SK-N-SH treated with all-trans-retinoic acid at 6 μM for 48 hours (cell line): ENCODE measurements at regions not wholly inside any gene's neighbourhood (a gene's known extent, or its start where the extent isn't known, plus 50 kb on each side); places are given as distances from the start of the nearest gene placed in this dataset.

ENCODE experiments used
- ATAC-seq: fragments of 200-7000 bp; cut with Tn5 transposase; 3 replicates; pipeline ENCODE4 v1.9.1; 2020; ENCODE audit warnings: mild to moderate bottlenecking, moderate library complexity
- ARNTL ChIP-seq: fragments of 450-650 bp; formaldehyde crosslinking; IDR thresholded peaks from 2 replicates; pipeline ENCODE4 v1.5.0; 2020; ENCODE audit warnings: low read depth, mild to moderate bottlenecking, moderate library complexity, borderline replicate concordance
- BACH2 ChIP-seq: fragments of 250-450 bp; sonication (Bioruptor Pico); IDR thresholded peaks from 2 replicates; pipeline ENCODE4 v1.9.0; 2021; ENCODE audit warnings: mild to moderate bottlenecking, borderline replicate concordance
- CSDC2 ChIP-seq: fragments of 250-450 bp; sonication (Bioruptor Pico); IDR thresholded peaks from 2 replicates; pipeline ENCODE4 v1.5.0; 2020; ENCODE audit warnings: mild to moderate bottlenecking, moderate library complexity
- ESRRG ChIP-seq: fragments of 250-450 bp; sonication (Bioruptor Pico); IDR thresholded peaks from 2 replicates; pipeline ENCODE4 v1.6.1; 2021; ENCODE audit warnings: mild to moderate bottlenecking
- ISL1 ChIP-seq: fragments of 250-450 bp; sonication (Bioruptor Pico); IDR thresholded peaks from 2 replicates; pipeline ENCODE4 v2.1.2; 2022; ENCODE audit warnings: mild to moderate bottlenecking, moderate library complexity
- OSR1 ChIP-seq: fragments of 250-450 bp; sonication (Bioruptor Pico); IDR thresholded peaks from 2 replicates; pipeline ENCODE4 v1.8.0; 2022; ENCODE audit warnings: moderate library complexity, mild to moderate bottlenecking, inconsistent platforms
- PPARA ChIP-seq: fragments of 250-450 bp; sonication (Bioruptor Pico); IDR thresholded peaks from 2 replicates; pipeline ENCODE4 v1.5.0; 2020; ENCODE audit warnings: mild to moderate bottlenecking, borderline replicate concordance
- RARB ChIP-seq: fragments of 250-450 bp; sonication (Bioruptor Pico); IDR thresholded peaks from 2 replicates; pipeline ENCODE4 v1.8.0; 2021; ENCODE audit warnings: mild to moderate bottlenecking, moderate library complexity
- SNAI2 ChIP-seq: fragments of 250-450 bp; sonication (Bioruptor Pico); IDR thresholded peaks from 2 replicates; pipeline ENCODE4 v1.5.0; 2020; ENCODE audit warnings: mild to moderate bottlenecking, moderate library complexity
- TCF4 ChIP-seq: fragments of 250-450 bp; sonication (Bioruptor Pico); IDR thresholded peaks from 2 replicates; pipeline ENCODE4 v1.8.0; 2021; ENCODE audit warnings: mild to moderate bottlenecking, moderate library complexity, borderline replicate concordance
- ZC3H10 ChIP-seq: fragments of 250-450 bp; sonication (Bioruptor Pico); IDR thresholded peaks from 2 replicates; pipeline ENCODE4 v1.5.1; 2021; ENCODE audit warnings: mild to moderate bottlenecking, moderate library complexity
- ZFP3 ChIP-seq: fragments of 250-450 bp; sonication (Bioruptor Pico); IDR thresholded peaks from 2 replicates; pipeline ENCODE4 v1.5.0; 2020; ENCODE audit warnings: mild to moderate bottlenecking, moderate library complexity
- ZNF565 ChIP-seq: fragments of 450-650 bp; formaldehyde crosslinking; conservative IDR thresholded peaks from 2 replicates; pipeline ENCODE4 v1.5.0; 2020; ENCODE audit warnings: low read depth, mild to moderate bottlenecking, moderate library complexity
- ZNF70 ChIP-seq: fragments of 450-650 bp; formaldehyde crosslinking; IDR thresholded peaks from 2 replicates; pipeline ENCODE4 v1.5.0; 2020; ENCODE audit warnings: mild to moderate bottlenecking, moderate library complexity
- ZNF8 ChIP-seq: fragments of 450-650 bp; formaldehyde crosslinking; IDR thresholded peaks from 2 replicates; pipeline ENCODE4 v1.5.0; 2020; ENCODE audit warnings: mild to moderate bottlenecking, moderate library complexity
- TF ChIP-seq, protein P1 (sequence below): fragments of 250-450 bp; sonication (Bioruptor Pico); IDR thresholded peaks from 2 replicates; pipeline ENCODE4 v1.5.1; 2021; ENCODE audit warnings: mild to moderate bottlenecking, moderate library complexity
- TF ChIP-seq, protein P2 (sequence below): fragments of 250-450 bp; sonication (Bioruptor Pico); IDR thresholded peaks from 2 replicates; pipeline ENCODE4 v1.8.0; 2020; ENCODE audit warnings: mild to moderate bottlenecking, moderate library complexity, borderline replicate concordance
- TF ChIP-seq, protein P3 (sequence below): fragments of 250-450 bp; sonication (Bioruptor Pico); IDR thresholded peaks from 2 replicates; pipeline ENCODE4 v1.8.0; 2021; ENCODE audit warnings: low read depth, mild to moderate bottlenecking, moderate library complexity, borderline replicate concordance
- TF ChIP-seq, protein P4 (sequence below): fragments of 250-450 bp; sonication (Bioruptor Pico); IDR thresholded peaks from 2 replicates; pipeline ENCODE4 v1.5.1; 2020; ENCODE audit warnings: low read depth, mild to moderate bottlenecking, moderate library complexity

DNA sequence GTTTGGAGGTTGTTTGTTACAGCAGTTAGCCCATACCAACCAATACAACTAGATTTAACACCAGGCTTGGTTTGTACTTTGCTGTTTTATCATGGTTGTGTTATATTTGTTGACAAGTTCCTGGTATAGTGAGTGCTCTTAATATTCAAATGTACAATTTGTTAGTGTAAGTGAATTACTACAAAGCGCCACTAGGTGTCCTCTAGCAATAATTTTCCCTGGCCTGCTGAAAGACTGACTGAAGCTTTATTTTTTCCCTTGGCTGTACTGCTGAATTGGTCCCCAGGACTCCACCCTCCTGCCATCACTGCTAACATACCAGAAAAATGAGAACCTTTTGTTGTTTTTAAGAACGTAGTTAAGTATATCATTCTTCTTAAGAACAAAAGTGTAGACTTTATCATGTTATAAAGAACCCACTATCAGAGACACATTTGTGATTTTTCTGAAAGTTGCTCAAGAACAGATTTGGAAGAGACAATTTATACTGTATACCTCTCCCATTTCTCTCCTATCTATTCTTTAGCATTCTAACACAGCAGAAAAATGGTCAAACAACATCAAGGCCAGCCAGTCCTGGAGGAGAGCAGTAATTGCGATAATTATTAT, 75.3 kb upstream of the FAR2 start:
- ATAC-seq, result peak; percentile 96
- TF ChIP-seq ZNF8 (no peak), ARNTL (CRISPR knock-in tag) (no peak), ISL1 (CRISPR knock-in tag) (peak; percentile 37; the same call in 1 of the 2 replicates), TCF4 (CRISPR knock-in tag) (no peak)

DNA sequence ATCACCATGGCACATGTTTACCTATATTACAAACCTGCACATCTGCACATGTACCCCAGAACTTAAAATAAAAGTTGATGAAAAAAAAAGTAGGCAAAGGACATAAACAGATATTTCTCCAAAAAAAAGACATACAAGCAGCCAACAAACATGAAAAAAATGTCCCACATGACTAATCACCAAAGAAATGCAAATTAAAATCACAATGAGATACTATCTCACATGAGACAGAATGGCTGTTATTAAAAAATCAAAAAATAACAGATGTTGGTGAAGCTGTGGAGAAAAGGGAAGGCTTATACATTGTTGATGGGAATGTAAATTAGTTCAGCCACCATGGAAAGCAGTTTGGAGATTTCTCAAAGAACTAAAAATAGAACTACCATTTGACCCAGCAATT, 68.0 kb upstream of the FAR2 start:
- TF ChIP-seq RARB (CRISPR knock-in tag), result no peak
- no peak for TF ChIP-seq ZFP3 (CRISPR knock-in tag)
- TF ChIP-seq ZNF70 (CRISPR knock-in tag), result no peak
- TF ChIP-seq BACH2 (CRISPR knock-in tag), result no peak
- TF ChIP-seq ZNF565, result no peak
- no peak for TF ChIP-seq ARNTL (CRISPR knock-in tag)
- no peak for TF ChIP-seq PPARA (CRISPR knock-in tag)
- TF ChIP-seq ESRRG (CRISPR knock-in tag), result no peak
- TF ChIP-seq CSDC2 (CRISPR knock-in tag), result no peak
- no peak for TF ChIP-seq SNAI2
- TF ChIP-seq, protein P1, sequence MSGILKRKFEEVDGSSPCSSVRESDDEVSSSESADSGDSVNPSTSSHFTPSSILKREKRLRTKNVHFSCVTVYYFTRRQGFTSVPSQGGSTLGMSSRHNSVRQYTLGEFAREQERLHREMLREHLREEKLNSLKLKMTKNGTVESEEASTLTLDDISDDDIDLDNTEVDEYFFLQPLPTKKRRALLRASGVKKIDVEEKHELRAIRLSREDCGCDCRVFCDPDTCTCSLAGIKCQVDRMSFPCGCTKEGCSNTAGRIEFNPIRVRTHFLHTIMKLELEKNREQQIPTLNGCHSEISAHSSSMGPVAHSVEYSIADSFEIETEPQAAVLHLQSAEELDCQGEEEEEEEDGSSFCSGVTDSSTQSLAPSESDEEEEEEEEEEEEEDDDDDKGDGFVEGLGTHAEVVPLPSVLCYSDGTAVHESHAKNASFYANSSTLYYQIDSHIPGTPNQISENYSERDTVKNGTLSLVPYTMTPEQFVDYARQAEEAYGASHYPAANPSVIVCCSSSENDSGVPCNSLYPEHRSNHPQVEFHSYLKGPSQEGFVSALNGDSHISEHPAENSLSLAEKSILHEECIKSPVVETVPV (CRISPR knock-in tag), result no peak
- TF ChIP-seq OSR1, result no peak
- TF ChIP-seq ZC3H10, result no peak
- no peak for TF ChIP-seq TCF4 (CRISPR knock-in tag)
- TF ChIP-seq, protein P2, sequence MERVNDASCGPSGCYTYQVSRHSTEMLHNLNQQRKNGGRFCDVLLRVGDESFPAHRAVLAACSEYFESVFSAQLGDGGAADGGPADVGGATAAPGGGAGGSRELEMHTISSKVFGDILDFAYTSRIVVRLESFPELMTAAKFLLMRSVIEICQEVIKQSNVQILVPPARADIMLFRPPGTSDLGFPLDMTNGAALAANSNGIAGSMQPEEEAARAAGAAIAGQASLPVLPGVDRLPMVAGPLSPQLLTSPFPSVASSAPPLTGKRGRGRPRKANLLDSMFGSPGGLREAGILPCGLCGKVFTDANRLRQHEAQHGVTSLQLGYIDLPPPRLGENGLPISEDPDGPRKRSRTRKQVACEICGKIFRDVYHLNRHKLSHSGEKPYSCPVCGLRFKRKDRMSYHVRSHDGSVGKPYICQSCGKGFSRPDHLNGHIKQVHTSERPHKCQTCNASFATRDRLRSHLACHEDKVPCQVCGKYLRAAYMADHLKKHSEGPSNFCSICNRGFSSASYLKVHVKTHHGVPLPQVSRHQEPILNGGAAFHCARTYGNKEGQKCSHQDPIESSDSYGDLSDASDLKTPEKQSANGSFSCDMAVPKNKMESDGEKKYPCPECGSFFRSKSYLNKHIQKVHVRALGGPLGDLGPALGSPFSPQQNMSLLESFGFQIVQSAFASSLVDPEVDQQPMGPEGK (CRISPR knock-in tag), result no peak
- TF ChIP-seq, protein P3, sequence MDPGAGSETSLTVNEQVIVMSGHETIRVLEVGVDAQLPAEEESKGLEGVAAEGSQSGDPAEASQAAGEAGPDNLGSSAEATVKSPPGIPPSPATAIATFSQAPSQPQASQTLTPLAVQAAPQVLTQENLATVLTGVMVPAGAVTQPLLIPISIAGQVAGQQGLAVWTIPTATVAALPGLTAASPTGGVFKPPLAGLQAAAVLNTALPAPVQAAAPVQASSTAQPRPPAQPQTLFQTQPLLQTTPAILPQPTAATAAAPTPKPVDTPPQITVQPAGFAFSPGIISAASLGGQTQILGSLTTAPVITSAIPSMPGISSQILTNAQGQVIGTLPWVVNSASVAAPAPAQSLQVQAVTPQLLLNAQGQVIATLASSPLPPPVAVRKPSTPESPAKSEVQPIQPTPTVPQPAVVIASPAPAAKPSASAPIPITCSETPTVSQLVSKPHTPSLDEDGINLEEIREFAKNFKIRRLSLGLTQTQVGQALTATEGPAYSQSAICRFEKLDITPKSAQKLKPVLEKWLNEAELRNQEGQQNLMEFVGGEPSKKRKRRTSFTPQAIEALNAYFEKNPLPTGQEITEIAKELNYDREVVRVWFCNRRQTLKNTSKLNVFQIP (CRISPR knock-in tag), result no peak
- no peak for ATAC-seq

DNA sequence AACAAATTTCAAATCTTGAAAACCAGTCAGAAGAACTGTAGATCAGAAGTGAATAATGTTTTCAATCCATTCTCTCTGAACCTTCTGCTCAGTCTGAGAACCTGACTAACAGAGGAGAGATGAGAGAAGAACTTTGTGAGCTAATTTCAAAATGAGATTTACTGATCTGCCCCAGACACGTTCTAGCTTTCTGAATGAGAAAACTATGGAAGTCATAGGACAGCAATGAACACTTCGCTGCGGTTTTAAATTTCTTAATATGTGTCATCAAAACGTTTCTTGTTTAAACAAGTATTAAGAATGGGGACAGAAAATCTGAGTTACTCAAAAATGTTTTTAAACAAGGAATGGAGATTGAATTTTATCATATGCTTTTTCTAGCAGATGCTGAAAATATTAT, 66.6 kb upstream of the FAR2 start:
- TF ChIP-seq BACH2 (CRISPR knock-in tag) (no peak), SNAI2 (0 out of 2 replicates have a peak, but pooled peaks have one; percentile 36)
- TF ChIP-seq, protein P4, sequence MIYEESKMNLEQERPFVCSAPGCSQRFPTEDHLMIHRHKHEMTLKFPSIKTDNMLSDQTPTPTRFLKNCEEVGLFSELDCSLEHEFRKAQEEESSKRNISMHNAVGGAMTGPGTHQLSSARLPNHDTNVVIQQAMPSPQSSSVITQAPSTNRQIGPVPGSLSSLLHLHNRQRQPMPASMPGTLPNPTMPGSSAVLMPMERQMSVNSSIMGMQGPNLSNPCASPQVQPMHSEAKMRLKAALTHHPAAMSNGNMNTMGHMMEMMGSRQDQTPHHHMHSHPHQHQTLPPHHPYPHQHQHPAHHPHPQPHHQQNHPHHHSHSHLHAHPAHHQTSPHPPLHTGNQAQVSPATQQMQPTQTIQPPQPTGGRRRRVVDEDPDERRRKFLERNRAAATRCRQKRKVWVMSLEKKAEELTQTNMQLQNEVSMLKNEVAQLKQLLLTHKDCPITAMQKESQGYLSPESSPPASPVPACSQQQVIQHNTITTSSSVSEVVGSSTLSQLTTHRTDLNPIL, result no peak
- ATAC-seq, result peak; percentile 18; the same call in 2 of the 3 replicates

DNA sequence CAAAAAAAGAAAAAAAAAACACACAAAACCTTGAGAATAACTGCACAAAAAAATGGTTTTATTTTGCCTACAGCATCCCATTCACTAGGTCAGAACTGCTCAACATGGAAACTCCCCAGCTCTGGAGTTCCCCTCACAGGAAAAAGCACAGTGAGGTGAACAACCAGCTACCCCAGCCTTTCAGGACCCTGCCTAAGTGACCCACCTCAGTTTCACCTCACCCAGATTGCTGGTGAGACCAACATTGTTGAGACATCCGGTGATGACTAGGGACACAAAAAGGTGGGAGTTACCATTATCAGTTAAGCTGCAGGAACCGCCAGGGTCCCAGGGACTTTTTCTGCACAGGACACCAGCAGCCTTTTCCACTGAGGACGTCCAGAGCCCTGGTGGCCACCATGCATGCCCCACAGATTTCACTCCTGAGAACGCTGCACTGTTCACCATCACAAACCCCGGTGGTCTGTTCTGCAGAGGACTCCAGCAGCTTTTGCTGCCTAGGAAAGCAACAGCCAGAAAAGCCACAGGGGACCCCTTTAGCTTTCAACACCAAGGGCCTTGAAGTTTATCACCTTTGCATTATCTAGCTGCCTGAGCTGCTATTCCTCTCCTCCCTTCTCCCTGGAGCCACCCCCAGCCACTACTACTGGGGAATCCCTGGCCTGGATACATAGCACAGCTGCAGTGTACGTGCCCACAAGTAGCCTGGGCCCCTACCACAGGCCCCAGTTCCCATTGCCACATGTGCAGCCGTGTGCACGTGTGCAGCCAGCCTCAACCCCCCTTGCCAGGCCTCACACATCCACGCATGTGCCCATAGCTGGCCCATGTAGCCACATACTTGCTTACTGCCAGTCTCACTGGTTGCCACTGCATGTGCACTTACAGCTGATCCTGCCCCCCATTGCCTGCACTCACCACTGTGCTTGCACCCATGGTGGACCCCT, 62.5 kb upstream of the FAR2 start:
- TF ChIP-seq CSDC2 (CRISPR knock-in tag), result no peak
- TF ChIP-seq ZNF8, result no peak
- TF ChIP-seq SNAI2, result no peak
- no peak for TF ChIP-seq TCF4 (CRISPR knock-in tag)
- TF ChIP-seq BACH2 (CRISPR knock-in tag), result no peak
- TF ChIP-seq, protein P2 (CRISPR knock-in tag), result no peak
- TF ChIP-seq ZNF70 (CRISPR knock-in tag), result no peak
- TF ChIP-seq ARNTL (CRISPR knock-in tag), result no peak
- no peak for TF ChIP-seq ISL1 (CRISPR knock-in tag)
- no peak for ATAC-seq
